Gastrocnemius medialis (tissue), 4 donors: ENCODE measurements at regions not wholly inside any gene's neighbourhood (a gene's known extent, or its start where the extent isn't known, plus 50 kb on each side); places are given as distances from the start of the nearest gene placed in this dataset.

Source experiments
- CTCF ChIP-seq, 5 experiments: fragments of 450-650 bp in 3 of 5; fragments of 200-600 bp in 2 of 5; sonication (generic) in 2 of 5; IDR thresholded peaks in 4 of 5; conservative IDR thresholded peaks in 1 of 5; 1 replicate in 4 of 5; 2 replicates in 1 of 5; pipeline ENCODE4 v1.5.1; 2016 to 2019; ENCODE audit warnings: antibody characterized with exemption in 5 of 5, mild to moderate bottlenecking in 3 of 5, moderate library complexity in 3 of 5
- POLR2A ChIP-seq, 2 donors: fragments of 450-650 bp; IDR thresholded peaks; one replicate each; pipeline ENCODE4 v1.6.1; 2017; ENCODE audit warnings: antibody characterized with exemption in 2 of 2, mild to moderate bottlenecking in 2 of 2, moderate library complexity in 2 of 2

GRCh38 chr2:209276000-209276399 lies 147.8 kb upstream of the MAP2 start:
- TF ChIP-seq CTCF (IDR thresholded peaks at IDR 0.05 in 4 of 5, conservative IDR thresholded peaks at IDR 0.05 in 1 of 5): no peak
- TF ChIP-seq POLR2A (IDR thresholded peaks at IDR 0.05): no peak
